ENCODE measurements at regions not wholly inside any gene's neighbourhood (a gene's known extent, or its start where the extent isn't known, plus 50 kb on each side); places are given as distances from the start of the nearest gene placed in this dataset.

- no peak for TF ChIP-seq RAD21 (IDR thresholded peaks at IDR 0.05; ENCODE audit: low read length)
- TF ChIP-seq, protein P1, sequence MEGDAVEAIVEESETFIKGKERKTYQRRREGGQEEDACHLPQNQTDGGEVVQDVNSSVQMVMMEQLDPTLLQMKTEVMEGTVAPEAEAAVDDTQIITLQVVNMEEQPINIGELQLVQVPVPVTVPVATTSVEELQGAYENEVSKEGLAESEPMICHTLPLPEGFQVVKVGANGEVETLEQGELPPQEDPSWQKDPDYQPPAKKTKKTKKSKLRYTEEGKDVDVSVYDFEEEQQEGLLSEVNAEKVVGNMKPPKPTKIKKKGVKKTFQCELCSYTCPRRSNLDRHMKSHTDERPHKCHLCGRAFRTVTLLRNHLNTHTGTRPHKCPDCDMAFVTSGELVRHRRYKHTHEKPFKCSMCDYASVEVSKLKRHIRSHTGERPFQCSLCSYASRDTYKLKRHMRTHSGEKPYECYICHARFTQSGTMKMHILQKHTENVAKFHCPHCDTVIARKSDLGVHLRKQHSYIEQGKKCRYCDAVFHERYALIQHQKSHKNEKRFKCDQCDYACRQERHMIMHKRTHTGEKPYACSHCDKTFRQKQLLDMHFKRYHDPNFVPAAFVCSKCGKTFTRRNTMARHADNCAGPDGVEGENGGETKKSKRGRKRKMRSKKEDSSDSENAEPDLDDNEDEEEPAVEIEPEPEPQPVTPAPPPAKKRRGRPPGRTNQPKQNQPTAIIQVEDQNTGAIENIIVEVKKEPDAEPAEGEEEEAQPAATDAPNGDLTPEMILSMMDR (conservative IDR thresholded peaks at IDR 0.05; ENCODE audit: low read depth, low read length) = no peak
- TF ChIP-seq POLR2A (IDR thresholded peaks at IDR 0.05; ENCODE audit: low read depth, low read length) = no peak
- TF ChIP-seq CHD1 (IDR thresholded peaks at IDR 0.05; ENCODE audit: low read depth, low read length) = no peak
- TF ChIP-seq, protein P2, sequence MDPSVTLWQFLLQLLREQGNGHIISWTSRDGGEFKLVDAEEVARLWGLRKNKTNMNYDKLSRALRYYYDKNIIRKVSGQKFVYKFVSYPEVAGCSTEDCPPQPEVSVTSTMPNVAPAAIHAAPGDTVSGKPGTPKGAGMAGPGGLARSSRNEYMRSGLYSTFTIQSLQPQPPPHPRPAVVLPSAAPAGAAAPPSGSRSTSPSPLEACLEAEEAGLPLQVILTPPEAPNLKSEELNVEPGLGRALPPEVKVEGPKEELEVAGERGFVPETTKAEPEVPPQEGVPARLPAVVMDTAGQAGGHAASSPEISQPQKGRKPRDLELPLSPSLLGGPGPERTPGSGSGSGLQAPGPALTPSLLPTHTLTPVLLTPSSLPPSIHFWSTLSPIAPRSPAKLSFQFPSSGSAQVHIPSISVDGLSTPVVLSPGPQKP (IDR thresholded peaks at IDR 0.05; ENCODE audit: borderline replicate concordance, low read depth, low read length) = no peak
- TF ChIP-seq SMC3 (IDR thresholded peaks at IDR 0.05; ENCODE audit: low read depth, low read length) = no peak
- TF ChIP-seq MAFK (IDR thresholded peaks at IDR 0.05; ENCODE audit: low read depth, low read length) = no peak
- TF ChIP-seq RFX5 (IDR thresholded peaks at IDR 0.05; ENCODE audit: low read depth, low read length) = no peak
- TF ChIP-seq, protein P3, sequence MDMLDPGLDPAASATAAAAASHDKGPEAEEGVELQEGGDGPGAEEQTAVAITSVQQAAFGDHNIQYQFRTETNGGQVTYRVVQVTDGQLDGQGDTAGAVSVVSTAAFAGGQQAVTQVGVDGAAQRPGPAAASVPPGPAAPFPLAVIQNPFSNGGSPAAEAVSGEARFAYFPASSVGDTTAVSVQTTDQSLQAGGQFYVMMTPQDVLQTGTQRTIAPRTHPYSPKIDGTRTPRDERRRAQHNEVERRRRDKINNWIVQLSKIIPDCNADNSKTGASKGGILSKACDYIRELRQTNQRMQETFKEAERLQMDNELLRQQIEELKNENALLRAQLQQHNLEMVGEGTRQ (IDR thresholded peaks at IDR 0.05; ENCODE audit: low read depth, low read length) = no peak
- no peak for TF ChIP-seq CEBPB (IDR thresholded peaks at IDR 0.05; ENCODE audit: low read depth, low read length)
Observed at GRCh38 chr18:75137346-75137877, 71.5 kb downstream of the PTGR3 start.

Measured in IMR-90 (cell line).